ENCODE measurements at regions not wholly inside any gene's neighbourhood (a gene's known extent, or its start where the extent isn't known, plus 50 kb on each side); places are given as distances from the start of the nearest gene placed in this dataset.
A peak's percentile ranks its signal among the peaks of the same experiment; 100 is the strongest.
"Not testable (repeated sequence)": the region's sequence is repeated elsewhere in the genome, so short reads cannot be mapped to it uniquely, and the experiment has no call there.

- no peak for DNase-seq
Observed at GRCh38 chr14:26293909-26294308, 303.9 kb downstream of the NOVA1 start.

DNA sequence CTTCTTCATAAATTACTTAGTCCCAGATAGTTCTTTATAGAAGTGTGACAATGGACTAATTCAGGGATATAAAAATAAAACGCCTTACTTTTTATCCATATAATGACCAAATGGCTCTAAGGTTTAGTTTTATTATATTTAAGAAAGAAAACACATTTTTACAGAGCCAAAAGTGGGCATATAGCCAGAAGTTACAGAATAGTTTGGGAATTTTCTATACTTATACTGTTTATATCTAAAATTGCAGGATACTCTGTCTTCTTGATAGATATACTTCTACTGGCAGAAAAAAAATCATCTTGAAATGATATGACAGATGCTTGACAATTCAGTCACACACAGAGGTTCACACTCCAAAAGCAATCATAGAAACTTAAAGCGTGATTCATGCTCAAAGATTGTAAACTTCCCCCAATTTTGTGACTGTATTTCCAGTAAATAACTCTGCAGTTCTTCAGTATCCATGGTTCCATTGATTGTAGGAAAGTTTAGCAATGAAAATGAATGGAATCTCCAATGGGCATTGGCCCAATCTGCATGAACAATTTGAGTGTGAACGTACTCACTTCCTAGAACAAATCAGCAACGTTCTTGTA, 307.8 kb downstream of the NOVA1 start:
- no peak for DNase-seq

DNA sequence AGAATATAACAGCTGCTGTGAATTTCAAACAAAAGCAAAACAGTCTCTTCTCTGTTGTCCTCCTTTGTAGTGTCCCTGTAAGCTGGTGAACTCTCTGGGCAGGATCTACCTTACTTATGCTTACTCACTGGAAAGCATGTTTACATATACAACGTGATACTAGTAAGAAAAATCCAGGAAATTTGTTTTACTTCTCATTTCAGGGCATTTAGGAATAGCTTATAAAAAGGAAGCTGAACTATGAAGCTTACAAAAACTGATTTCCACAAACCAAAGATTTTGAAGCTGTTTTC, 311.0 kb downstream of the NOVA1 start:
- DNase-seq, result no peak

GRCh38 chr14:26286081-26286912, 311.5 kb downstream of the NOVA1 start:
- DNase-seq, result no peak

DNA sequence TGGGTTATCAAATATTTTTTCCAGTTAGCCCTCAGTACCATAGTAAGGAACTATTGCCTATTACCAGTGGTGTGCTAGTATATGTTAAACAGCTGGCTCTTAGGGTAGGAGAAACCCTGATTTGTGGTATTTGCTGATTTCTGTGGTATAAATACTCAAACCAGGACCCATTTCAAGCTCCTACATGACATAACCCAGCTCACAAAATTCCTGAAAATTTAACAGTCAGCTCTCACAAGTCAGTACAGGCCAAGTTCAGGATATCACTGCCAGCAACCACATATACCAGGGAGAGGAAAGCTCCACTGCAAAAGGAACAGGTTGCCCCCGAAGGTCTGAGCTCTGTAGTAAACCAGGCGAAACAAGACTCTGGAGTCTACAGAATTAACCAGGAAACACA, 315.3 kb downstream of the NOVA1 start:
- DNase-seq, result no peak

DNA sequence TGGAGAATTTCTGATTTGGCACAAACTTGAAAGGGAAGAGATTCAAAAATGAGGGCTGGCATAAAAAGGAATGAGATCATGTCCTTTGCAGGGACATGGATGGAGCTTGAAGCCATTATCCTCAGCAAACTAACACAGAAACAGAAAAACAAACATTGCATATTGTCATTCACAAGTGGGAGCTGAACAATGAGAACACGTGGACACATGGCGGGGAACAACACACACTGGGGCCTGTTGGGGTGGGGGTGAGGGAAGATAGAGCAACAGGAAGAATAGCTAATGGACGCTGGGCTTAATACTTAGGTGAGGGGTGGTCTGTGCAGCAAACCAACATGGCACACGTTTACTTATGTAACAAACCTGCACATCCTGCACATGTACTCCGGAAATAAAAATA, 315.8 kb downstream of the NOVA1 start:
- DNase-seq, result not testable (repeated sequence)

GRCh38 chr14:26281280-26281998, 316.4 kb downstream of the NOVA1 start:
- DNase-seq, result no peak

DNA sequence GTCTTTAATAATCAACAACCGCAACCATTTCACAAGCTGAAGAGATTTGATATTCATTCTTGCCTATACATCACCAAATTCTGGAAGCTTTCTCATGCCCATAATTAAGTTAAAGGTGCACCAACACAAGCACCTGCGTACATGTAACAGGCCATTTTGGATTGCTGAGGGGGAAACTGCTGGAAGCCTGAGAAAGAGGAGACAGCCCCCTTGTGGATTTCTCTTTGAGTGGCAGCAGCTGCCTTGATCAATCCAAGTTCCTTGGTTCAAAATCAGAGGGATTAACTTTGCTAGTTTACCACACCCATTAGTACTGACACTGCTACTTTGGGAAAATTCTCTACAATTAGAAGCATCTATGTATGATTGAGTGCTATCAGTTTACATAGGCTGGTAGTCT, 321.1 kb downstream of the NOVA1 start:
- no peak for DNase-seq

- no peak for DNase-seq
Observed at GRCh38 chr14:26265170-26265685, 332.6 kb downstream of the NOVA1 start.

GRCh38 chr14:26261368-26262122, 336.3 kb downstream of the NOVA1 start:
- no peak for DNase-seq

DNA sequence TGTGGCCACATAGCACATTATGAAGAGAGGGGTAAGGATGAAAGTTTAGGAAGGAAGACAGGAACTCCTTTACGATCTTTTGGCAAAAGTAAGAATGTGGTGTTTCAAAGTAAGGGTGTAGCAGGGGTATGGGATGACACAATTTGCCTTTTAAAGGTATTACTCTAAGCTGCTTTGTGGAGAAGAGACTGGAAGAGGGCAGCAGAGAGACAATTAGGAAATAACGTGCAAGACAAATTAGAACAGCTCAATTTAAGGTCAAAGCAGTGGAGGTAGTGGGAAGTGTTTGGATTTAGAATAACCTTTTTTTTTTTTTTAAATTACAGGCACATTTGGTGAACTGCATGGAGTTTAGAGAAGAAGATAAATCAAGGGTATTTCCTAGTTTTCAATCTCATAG, 342.6 kb downstream of the NOVA1 start:
- no peak for DNase-seq

DNA sequence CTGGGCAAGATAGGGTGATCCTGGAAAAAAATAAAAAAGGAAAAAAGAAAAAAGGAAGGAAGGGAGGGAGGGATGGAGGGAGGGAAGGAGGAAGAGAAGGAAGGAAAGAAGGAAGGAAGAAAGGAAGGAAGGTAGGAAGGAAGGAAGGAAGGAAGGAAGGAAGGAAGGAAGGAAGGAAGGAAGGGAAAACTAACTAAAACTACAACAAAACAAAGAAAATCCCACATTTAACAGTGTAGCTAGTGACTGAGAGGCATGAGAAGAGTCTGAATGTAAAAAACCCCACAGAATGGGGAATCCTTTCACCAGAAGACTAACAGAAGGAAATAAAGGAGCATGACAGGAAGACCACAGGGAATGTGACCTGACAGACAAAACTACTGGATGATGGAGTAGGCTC, 345.7 kb downstream of the NOVA1 start:
- DNase-seq, result no peak

GRCh38 chr14:26233118-26233517, 364.7 kb downstream of the NOVA1 start:
- no peak for DNase-seq

DNA sequence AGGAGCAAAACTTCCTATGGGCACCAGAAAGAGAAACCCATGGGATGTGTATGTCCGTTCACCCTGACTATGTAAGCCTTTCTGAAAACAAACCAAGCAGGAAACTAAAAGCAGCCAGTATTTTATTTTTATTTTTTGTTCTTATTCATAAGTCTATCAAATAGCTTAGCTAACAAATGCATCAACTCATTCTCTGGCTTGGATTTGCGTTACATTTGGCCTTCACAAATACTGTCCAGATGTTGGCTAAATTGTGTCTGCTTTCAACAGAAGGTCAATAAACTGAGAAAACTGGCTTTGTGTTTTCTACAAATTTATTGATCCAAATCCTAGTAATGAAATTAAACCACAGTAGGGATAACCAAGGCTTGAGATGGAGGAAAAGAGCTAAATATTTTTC, 379.0 kb downstream of the NOVA1 start:
- no peak for DNase-seq

DNA sequence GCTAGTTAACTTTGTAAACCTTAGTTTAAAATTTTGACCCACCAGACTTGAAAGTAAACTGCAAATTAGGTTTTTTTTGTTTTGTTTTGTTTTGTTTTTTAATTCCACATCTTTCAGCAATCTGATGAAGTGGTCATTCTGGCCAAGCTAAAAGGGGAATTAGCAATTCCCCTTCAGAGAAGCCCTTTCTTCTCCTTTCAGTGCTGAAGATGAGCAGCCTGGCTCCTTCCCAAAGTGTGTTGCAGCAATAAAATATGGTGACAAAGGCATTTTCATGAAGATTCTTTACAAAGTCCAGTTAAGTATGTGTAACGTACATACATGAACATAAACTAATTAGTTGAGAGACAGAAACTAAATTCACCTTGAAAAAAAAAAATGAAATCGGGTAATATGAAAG, 380.1 kb downstream of the NOVA1 start:
- no peak for DNase-seq

DNA sequence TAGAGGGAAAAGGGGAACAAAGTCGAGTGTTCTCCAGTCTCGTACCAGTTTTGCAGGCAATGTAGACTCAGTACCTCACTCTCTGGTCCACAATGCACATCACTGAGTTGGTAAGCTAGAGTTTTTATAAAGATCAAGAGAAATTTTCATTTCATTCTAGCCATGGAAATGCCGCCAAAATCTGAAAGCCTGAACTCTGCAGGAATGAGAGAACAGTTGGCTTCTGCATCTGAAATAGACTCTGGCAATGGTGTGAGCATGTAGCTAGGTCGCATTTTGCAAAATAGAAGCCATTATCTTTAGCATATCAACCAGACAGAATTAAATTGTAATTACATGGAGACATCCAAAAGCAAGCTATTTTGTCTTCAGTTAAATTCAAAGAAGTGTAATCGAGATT, 381.0 kb downstream of the NOVA1 start:
- DNase-seq, result peak in 1 of 14 donors; percentile 14

DNA sequence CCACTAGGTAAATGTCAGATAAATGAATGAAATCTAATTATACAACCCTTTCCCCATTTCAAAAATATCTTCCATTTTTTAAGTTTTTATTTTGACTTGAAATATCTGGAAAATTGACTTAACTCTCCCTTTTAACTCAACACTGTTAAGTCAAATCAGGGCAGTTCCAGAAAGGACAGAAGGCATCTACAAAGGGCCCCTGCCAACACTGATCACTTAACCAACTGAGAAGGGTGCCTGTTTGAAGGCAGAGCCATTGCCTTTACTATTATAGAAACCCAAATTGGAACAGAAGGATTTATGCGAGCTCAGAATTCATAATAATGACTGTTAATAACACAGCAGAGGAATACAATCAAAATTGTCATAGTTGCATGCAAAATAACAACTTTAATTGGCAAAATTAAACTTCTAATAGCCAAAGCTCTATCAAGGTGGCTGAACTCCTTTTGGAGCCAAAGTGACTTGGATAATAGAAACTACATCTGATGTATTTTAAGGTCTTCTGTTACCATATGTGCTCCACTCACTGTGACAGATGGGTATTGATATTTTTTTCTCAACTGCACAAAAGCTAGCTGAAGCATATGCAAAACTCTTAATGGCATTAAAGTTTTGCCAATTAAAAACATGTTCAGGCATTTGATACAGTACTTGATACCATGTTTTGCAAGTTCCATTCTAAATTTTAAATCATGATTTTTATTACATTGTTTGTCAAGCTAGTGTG, 383.8 kb downstream of the NOVA1 start:
- no peak for DNase-seq

GRCh38 chr14:26209699-26210098, 388.1 kb downstream of the NOVA1 start:
- no peak for DNase-seq

DNA sequence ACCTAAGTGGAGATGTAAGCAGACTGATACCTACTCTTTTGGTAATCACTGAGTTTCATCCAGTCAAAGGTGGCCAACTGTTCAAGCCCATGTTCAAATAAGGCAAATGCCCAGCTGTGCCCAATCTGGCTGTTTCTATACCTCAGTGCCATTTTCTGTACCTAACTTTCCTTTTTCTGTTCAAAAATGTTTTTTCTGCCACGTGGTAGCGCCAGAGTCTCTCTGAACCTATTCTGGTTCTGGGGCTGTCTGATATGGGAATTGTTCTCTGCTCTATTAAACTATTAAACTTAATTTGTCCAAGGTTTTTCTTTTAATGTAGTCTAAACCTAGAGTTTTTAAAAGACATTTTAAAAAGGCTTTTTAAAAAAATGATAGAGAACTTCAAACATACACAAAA, 391.2 kb downstream of the NOVA1 start:
- no peak for DNase-seq

GRCh38 chr14:26204728-26205479, 392.9 kb downstream of the NOVA1 start:
- peak in 11 of 14 donors; percentile 8 to 71 (median 37) for DNase-seq

GRCh38 chr14:26204366-26204727, 393.5 kb downstream of the NOVA1 start:
- no peak for DNase-seq
